ENCODE measurements at regions not wholly inside any gene's neighbourhood (a gene's known extent, or its start where the extent isn't known, plus 50 kb on each side); places are given as distances from the start of the nearest gene placed in this dataset.
"Not testable (repeated sequence)": the region's sequence is repeated elsewhere in the genome, so short reads cannot be mapped to it uniquely, and the experiment has no call there.

GRCh38 chr5:106127341-106127781 is 1543.4 kb downstream of the EFNA5 start:
- DNase-seq: no peak

DNA sequence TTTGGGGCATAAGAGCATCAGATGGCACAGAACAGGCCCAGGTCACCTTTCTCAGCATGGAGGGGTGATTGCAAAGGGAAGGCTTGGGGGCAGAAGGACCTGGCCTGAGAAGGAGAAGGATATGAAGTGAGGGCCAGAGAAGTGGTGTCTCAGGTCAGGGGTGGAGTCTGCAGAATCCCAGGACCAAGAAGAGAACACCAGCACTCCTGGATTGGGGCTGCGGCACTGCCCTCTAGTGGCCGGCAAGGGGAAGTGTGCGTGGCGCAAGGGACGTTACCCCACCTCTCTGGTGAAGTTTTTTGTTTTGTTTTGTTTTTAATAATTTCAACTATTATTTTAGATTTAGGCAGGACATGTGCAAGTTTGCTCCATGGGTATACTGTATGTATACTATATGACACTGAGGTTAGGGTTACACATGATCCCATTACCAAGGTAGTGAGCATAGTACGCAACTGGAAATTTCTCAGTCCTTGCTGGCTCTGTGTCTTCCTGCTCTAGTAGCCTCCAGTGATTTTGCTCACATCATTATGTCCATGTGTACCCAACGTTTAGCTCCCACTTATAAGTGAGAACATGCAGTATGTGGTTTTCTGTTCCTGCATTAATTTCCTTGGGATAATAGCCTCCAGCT is 1548.6 kb downstream of the EFNA5 start:
- no peak for DNase-seq

- no peak for DNase-seq
Observed at GRCh38 chr5:106116682-106117081, 1554.1 kb downstream of the EFNA5 start.

- DNase-seq: no peak
Observed at GRCh38 chr5:106113922-106114321, 1556.8 kb downstream of the EFNA5 start.

- DNase-seq: no peak
Observed at GRCh38 chr5:106106384-106106783, 1564.4 kb downstream of the EFNA5 start.

- DNase-seq: no peak
Observed at GRCh38 chr5:106097340-106097739, 1573.4 kb downstream of the EFNA5 start.

GRCh38 chr5:106094839-106095238 is 1575.9 kb downstream of the EFNA5 start:
- DNase-seq: no peak

- DNase-seq: peak; percentile 60
Observed at GRCh38 chr5:106094204-106094607, 1576.5 kb downstream of the EFNA5 start.

DNA sequence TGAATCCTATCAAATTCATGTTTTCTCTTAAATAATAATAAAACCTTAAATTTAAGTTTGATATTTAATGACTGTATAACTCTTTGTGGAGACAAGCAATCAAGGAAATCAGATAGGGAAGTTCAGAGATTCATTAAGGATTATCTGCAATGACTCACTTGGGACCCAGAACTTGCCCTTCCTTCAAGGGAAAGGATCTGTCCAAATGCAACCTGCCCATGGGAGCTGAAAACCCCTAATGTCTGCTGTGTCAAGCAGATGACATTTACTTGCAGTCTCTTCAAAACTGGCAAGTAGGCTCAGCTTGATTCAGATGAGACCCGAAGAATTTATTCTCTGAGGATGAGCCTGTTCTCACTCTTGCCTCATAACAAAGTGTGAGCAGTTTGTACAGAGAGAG is 1577.6 kb downstream of the EFNA5 start:
- no peak for DNase-seq

DNA sequence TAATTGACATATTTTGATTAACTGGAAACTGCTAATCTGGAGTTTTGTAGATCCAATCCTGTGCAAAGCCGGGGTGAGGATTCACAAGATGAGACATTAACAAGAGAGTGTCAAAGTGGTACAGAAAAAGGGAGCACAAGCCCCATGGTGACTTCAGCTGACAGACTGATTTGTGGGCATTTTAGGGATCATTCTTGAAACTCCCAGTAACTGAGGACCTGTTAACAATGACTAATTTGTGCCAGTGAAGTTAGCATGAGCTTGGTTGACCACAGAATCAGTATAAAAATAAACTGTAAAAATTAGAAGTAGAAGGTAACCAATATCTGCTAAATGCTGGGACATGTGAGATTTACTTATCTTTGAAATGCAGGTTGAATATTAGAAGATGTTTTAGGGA is 1578.3 kb downstream of the EFNA5 start:
- DNase-seq: no peak

GRCh38 chr5:106089073-106089472 is 1581.7 kb downstream of the EFNA5 start:
- no peak for DNase-seq

DNA sequence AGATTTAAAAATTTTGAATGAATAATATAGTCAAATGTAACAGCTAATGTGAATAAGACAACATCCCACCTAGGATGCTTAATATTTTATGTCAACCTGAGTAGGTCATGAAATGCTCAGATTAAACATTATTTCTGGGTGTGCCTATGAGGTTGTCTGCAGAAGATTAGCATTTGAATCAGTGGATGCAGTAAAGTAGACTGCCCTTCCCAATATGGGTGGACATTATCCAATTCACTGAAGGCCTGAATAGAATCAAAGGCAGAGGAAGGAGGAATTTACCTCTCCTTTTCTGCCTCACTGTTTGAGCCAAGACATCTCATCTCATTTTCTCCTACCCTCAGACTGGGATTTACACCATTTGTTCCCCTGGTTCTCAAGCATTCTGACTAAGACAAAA is 1582.3 kb downstream of the EFNA5 start:
- DNase-seq: no peak

DNA sequence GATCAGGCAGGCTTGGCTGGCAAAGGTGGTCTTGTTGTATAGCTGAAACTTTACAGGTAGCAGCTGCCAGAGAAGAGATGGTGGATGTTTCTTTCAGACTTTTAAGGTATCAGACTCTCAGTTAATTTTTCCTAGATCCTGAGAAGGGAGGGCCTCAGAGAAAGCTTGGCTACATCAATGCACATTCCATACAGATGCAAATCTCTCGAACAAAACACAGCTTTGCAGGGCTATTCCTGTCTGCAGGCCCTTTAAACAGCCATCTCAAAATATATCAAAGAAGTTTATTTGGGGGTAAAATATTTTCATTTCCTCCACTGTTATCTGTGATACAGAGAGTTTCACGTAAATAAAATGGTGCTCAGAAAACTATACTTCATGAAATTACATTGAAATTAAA is 1584.4 kb downstream of the EFNA5 start:
- no peak for DNase-seq

- no peak for DNase-seq
Observed at GRCh38 chr5:106085556-106085955, 1585.2 kb downstream of the EFNA5 start.

DNA sequence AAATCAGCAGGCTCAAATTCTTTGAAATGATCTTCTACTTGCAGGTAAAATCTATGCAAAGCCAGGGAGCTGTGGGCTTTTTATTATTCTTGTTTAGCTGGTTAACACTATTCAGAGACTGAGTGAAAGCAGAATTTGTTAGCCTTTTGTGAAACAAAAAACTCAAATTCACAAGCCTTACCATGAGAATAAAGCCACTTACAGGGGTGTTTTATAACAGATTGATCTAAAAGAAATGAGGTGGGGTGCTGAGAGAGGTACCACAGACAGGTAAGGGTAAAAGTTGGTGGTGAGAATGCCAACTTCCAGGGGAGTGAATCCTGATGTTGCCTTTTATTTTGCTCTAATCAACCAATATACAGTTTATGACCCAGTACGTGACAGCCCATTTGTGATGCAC is 1585.6 kb downstream of the EFNA5 start:
- DNase-seq: no peak

DNA sequence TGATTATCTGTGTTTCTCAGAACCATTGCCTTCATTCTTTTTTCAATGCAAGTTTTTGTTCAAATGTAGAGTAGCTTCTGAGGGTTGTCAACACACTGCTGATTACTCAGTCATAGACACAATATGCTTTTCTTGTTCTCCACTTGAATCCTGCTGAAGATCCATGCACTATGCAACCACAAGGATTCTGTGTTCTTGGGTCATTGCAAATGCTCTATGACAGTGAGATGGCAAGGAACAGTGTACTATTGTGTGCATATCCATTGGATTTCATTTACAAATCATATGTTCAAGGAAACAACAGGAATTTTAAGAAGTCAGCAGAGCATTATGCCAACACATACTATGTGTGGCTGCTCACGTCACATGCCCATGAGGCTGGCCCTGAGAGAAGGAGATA is 1590.2 kb downstream of the EFNA5 start:
- no peak for DNase-seq

- no peak for DNase-seq
Observed at GRCh38 chr5:106076655-106077054, 1594.1 kb downstream of the EFNA5 start.

DNA sequence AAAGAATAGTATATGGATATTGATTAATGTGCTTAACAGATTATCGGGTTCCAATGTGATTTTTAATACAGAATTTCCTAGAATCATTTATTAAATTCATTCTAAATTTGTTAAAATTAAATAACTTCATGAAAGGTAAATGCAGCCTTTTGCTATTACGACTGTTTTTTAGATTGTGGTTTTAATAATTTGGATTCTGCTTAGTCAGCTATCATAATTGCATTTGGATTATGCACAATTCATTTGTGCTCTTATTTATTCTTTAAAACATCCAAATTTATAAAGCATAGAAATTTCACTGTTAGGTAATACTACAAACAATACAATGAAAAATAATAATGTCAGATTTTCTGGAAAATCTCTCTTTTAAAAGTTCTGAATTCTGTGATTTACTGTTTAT is 1598.5 kb downstream of the EFNA5 start:
- no peak for DNase-seq

DNA sequence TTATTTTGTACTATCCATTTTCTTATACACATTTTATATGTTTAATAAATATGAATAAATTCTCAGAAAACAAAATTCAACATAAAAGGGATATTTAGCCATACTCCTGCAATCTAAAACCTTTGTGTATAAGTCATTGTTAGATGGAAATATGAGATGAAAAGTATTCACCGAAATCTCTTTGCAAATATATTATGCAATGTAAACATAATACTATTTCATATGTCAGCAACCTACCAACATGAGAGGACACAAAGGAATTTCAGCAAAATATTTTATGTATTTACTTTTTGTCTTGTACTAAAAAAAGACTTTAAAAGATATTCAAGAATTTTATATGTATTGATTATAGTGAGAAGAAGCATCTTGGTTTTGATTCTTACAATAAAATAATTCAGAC is 1623.4 kb downstream of the EFNA5 start:
- no peak for DNase-seq

DNA sequence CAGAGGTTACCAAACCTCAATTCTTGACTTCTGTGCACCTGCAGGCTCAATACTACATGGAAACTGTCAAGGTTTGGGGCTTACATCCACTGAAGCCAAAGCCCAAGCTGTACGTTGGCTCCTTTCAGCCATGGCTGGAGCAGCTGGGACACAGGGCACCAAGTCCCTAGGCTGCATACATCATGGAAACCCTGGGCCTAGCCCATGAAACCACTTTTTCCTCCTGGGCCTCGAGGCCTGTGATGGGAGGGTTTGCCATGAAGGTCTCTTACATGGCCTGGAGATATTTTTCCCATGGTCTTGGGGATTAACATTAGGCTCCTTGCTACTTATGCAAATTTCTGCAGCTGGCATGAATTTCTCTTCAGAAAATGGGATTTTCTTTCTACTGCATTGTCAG is 1638.7 kb downstream of the EFNA5 start:
- not testable (repeated sequence) for DNase-seq

DNA sequence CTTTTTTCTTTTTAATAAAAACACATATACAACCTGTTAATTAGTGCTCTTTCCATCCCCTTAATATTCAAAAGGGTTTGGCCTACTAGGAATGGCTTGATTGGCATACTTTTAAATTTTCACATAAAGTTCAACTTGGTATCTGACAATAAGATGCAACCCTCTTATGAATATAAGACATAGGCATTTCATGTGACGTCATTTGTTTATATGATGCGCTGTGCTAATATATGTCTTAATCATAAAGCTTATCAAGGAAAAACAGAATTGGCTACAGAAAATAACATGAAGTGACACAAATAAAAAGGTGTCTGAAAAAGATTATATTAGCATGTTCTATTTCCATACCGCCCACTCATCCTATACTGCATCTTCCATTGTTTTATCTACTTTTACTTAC is 1642.4 kb downstream of the EFNA5 start:
- no peak for DNase-seq

DNA sequence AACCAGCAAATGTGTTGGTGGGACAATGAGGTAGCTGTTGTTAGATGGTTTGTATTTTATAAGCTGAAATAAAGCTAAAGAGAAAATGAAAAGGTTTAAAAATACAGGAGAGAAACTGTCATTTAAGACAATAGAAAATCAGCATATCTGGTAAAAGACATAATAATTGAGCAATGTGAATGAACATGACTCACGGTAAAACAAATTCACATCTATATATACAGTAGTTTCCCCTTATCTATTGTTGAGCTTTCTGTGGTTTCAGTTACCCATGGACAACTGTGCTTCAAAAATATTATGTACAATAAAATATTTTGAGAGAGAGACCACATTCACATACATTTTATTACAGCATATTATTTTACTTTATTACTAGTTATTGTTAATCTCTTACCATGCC is 1649.8 kb downstream of the EFNA5 start:
- DNase-seq: no peak

- no peak for DNase-seq
Observed at GRCh38 chr5:106019261-106019660, 1651.5 kb downstream of the EFNA5 start.

- DNase-seq: no peak
Observed at GRCh38 chr5:106017243-106017857, 1653.4 kb downstream of the EFNA5 start.
